Astrocyte (in vitro differentiated cells and primary cell): ENCODE measurements at regions not wholly inside any gene's neighbourhood (a gene's known extent, or its start where the extent isn't known, plus 50 kb on each side); places are given as distances from the start of the nearest gene placed in this dataset.

Source experiments
- DNase-seq: peaks from one replicate; pipeline ENCODE4 v3.0.0-alpha.2; 2010; ENCODE audit warnings: low read depth
- FAIRE-seq: peaks from 2 replicates; lab custom pipeline; 2011; peaks lifted over from hg19 to GRCh38; lab: Jason Lieb, UNC
- H2AFZ ChIP-seq: 2 replicates; pipeline ENCODE4 v1.6.0; 2012; ENCODE audit warnings: low read depth, low read length, inconsistent platforms
- H3K27ac ChIP-seq: 2 replicates; pipeline ENCODE4 v1.5.1; 2011; ENCODE audit warnings: low read depth, low read length, inconsistent platforms
- H3K27me3 ChIP-seq: 2 replicates; pipeline ENCODE4 v1.6.0; 2011; ENCODE audit warnings: low read length, inconsistent platforms; ENCODE audit not compliant: insufficient read depth
- H3K36me3 ChIP-seq: 2 replicates; pipeline ENCODE4 v1.5.1; 2011; ENCODE audit warnings: low read length, inconsistent platforms; ENCODE audit not compliant: insufficient read depth
- H3K4me1 ChIP-seq: 2 replicates; pipeline ENCODE4 v1.5.1; 2011; ENCODE audit warnings: low read length, inconsistent platforms; ENCODE audit not compliant: insufficient read depth
- H3K4me2 ChIP-seq: 2 replicates; pipeline ENCODE4 v1.6.0; 2012; ENCODE audit warnings: low read length, inconsistent platforms
- H3K4me3 ChIP-seq: 2 replicates; pipeline ENCODE4 v1.5.1; 2011; ENCODE audit warnings: low read depth, mild to moderate bottlenecking, low read length, inconsistent platforms; ENCODE audit not compliant: insufficient read depth
- H3K79me2 ChIP-seq: 2 replicates; pipeline ENCODE4 v1.6.0; 2012; ENCODE audit warnings: mild to moderate bottlenecking, low read length, inconsistent platforms; ENCODE audit not compliant: insufficient read depth
- H3K9ac ChIP-seq: 2 replicates; pipeline ENCODE4 v1.6.0; 2012; ENCODE audit warnings: mild to moderate bottlenecking, low read length, inconsistent platforms
- H3K9me3 ChIP-seq: 2 replicates; pipeline ENCODE4 v1.5.1; 2012; ENCODE audit warnings: low read depth, mild to moderate bottlenecking, low read length, inconsistent platforms; ENCODE audit not compliant: insufficient read depth
- H4K20me1 ChIP-seq: 2 replicates; pipeline ENCODE4 v1.6.0; 2012; ENCODE audit warnings: low read length, inconsistent platforms; ENCODE audit not compliant: insufficient read depth
- H3K27ac Mint-ChIP-seq: one replicate; pipeline ENCODE4 v1.8.0; 2021; ENCODE audit warnings: mild to moderate bottlenecking, mixed read lengths; ENCODE audit not compliant: unreplicated experiment
- H3K27me3 Mint-ChIP-seq: one replicate; pipeline ENCODE4 v1.8.0; 2021; ENCODE audit warnings: low read depth, mixed read lengths; ENCODE audit not compliant: unreplicated experiment
- H3K36me3 Mint-ChIP-seq: one replicate; pipeline ENCODE4 v1.8.0; 2021; ENCODE audit warnings: low read depth, mixed read lengths; ENCODE audit not compliant: unreplicated experiment
- H3K4me1 Mint-ChIP-seq: one replicate; pipeline ENCODE4 v1.8.0; 2021; ENCODE audit warnings: low read depth, mixed read lengths; ENCODE audit not compliant: unreplicated experiment
- H3K4me3 Mint-ChIP-seq: one replicate; pipeline ENCODE4 v1.8.0; 2021; ENCODE audit warnings: mild to moderate bottlenecking, moderate library complexity, mixed read lengths; ENCODE audit not compliant: unreplicated experiment
- H3K9me3 Mint-ChIP-seq: one replicate; pipeline ENCODE4 v1.8.0; 2021; ENCODE audit warnings: mild to moderate bottlenecking, mixed read lengths; ENCODE audit not compliant: unreplicated experiment
- CTCF ChIP-seq: IDR thresholded peaks from 2 replicates; pipeline ENCODE4 v1.5.1; 2011; ENCODE audit warnings: low read depth, mild to moderate bottlenecking, inconsistent platforms, low read length, moderate library complexity; ENCODE audit not compliant: insufficient read depth
- EZH2 ChIP-seq: IDR thresholded peaks from 2 replicates; pipeline ENCODE4 v1.6.1; 2012; ENCODE audit warnings: mild to moderate bottlenecking, low read length, inconsistent platforms; ENCODE audit not compliant: insufficient read depth

GRCh38 chr2:208880171-208880570 lies 473.6 kb downstream of the PTH2R start:
- DNase-seq (no peak), FAIRE-seq (no peak)
- Mint-ChIP-seq H3K4me3 (no peak overlapping the region), H3K4me1 (peaks cover 11% of the 10 kb centered on the region), H3K27me3 (no peaks in the 10 kb centered on the region), H3K36me3 (no peaks in the 10 kb centered on the region), H3K27ac (no peak overlapping the region), H3K9me3 (no peaks in the 10 kb centered on the region)
- TF ChIP-seq EZH2: no peak
- TF ChIP-seq CTCF: no peak
- Histone ChIP-seq H3K4me3 (no peak overlapping the region), H3K27me3 (no peaks in the 10 kb centered on the region), H3K4me2 (no peak overlapping the region), H3K4me1 (no peaks in the 10 kb centered on the region), H4K20me1 (no peaks in the 10 kb centered on the region), H3K9ac (no peak overlapping the region), H3K27ac (no peak overlapping the region), H3K36me3 (no peaks in the 10 kb centered on the region), H2AFZ (no peak overlapping the region), H3K79me2 (no peaks in the 10 kb centered on the region), H3K9me3 (no peaks in the 10 kb centered on the region)

GRCh38 chr2:208890486-208890885 lies 483.9 kb downstream of the PTH2R start:
- TF ChIP-seq CTCF (no peak), EZH2 (no peak)
- H3K4me1 ChIP-seq: no peaks in the 10 kb centered on the region
- H3K9me3 ChIP-seq: no peaks in the 10 kb centered on the region
- H2AFZ ChIP-seq: no peak overlapping the region
- H3K79me2 ChIP-seq: no peaks in the 10 kb centered on the region
- no peak overlapping the region for H3K4me2 ChIP-seq
- no peak overlapping the region for H3K4me3 Mint-ChIP-seq
- FAIRE-seq: no peak
- no peaks in the 10 kb centered on the region for H3K27me3 Mint-ChIP-seq
- peaks cover 5% of the 10 kb centered on the region for H3K4me1 Mint-ChIP-seq
- DNase-seq: no peak
- H3K27ac ChIP-seq: no peak overlapping the region
- H3K9ac ChIP-seq: no peak overlapping the region
- H4K20me1 ChIP-seq: no peaks in the 10 kb centered on the region
- H3K27me3 ChIP-seq: no peaks in the 10 kb centered on the region
- no peaks in the 10 kb centered on the region for H3K36me3 ChIP-seq
- H3K9me3 Mint-ChIP-seq: peaks cover 9% of the 10 kb centered on the region
- H3K27ac Mint-ChIP-seq: no peak overlapping the region
- H3K4me3 ChIP-seq: no peak overlapping the region
- no peaks in the 10 kb centered on the region for H3K36me3 Mint-ChIP-seq

GRCh38 chr2:208892203-208892602 lies 485.6 kb downstream of the PTH2R start:
- Histone ChIP-seq H3K4me3 (no peak overlapping the region), H3K79me2 (no peaks in the 10 kb centered on the region), H3K9me3 (no peaks in the 10 kb centered on the region), H3K36me3 (no peaks in the 10 kb centered on the region), H2AFZ (no peak overlapping the region), H3K27ac (no peak overlapping the region), H3K4me1 (no peaks in the 10 kb centered on the region), H3K4me2 (no peak overlapping the region), H4K20me1 (no peaks in the 10 kb centered on the region), H3K9ac (no peak overlapping the region), H3K27me3 (no peaks in the 10 kb centered on the region)
- Mint-ChIP-seq H3K27ac (no peak overlapping the region), H3K36me3 (no peaks in the 10 kb centered on the region), H3K4me3 (no peak overlapping the region), H3K27me3 (no peaks in the 10 kb centered on the region), H3K9me3 (peaks cover 9% of the 10 kb centered on the region), H3K4me1 (peaks cover 5% of the 10 kb centered on the region)
- no peak for TF ChIP-seq CTCF
- no peak for TF ChIP-seq EZH2
- no peak for FAIRE-seq
- DNase-seq: no peak
